ENCODE measurements at regions not wholly inside any gene's neighbourhood (a gene's known extent, or its start where the extent isn't known, plus 50 kb on each side); places are given as distances from the start of the nearest gene placed in this dataset.

DNA sequence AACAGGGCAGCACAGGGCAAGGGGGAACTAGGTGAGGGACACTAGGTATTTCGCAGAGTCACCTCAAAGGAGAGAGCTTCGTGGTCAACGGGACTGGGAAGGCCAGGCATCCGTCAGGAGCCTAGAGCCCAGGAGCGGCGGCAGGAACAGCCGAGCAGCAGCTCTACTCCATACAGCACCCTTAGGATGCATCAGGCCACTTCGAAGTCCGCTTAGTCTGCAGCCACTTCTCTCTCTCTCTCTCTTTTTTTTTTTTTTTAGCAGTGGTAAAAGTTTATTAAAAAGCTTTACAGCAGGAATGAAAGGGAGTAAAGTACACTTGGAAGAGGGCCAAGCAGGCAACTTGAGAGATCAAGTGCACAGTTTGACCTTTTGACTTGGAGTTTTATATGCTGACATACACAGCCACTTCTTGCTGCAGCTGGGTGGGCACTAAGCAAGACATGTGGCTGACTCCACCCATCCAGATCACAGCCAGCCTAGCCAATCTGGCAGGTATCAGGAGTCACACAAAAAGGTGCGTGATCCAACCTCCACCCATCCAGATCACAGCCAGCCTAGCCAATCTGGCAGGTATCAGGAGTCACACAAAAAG, 209.7 kb upstream of the RADX start:
- TF ChIP-seq CTCF (IDR thresholded peaks at IDR 0.05): no peak
- TF ChIP-seq POLR2A (IDR thresholded peaks at IDR 0.05): no peak
